ENCODE measurements at regions not wholly inside any gene's neighbourhood (a gene's known extent, or its start where the extent isn't known, plus 50 kb on each side); places are given as distances from the start of the nearest gene placed in this dataset.
A peak's percentile ranks its signal among the peaks of the same experiment; 100 is the strongest.

DNA sequence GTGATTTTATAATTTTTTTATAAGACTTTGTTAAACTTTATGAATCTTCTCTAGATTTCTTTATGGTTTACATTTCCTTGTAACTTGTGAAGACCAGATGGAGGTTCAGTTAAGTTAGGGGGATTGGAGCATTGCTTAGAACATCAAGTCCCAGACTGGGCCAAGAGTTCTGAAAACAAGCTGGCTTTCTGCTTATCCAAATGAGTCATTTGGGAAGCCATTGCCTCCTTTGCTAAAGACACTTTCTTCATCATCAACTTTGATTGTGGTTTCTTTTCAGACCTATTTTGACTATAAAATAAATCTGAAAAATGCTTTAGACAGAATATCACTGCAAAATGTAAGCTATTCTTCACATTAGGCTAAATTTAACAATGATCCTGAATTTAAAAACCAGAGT lies 446.8 kb downstream of the USP25 start:
- no peak for DNase-seq

DNA sequence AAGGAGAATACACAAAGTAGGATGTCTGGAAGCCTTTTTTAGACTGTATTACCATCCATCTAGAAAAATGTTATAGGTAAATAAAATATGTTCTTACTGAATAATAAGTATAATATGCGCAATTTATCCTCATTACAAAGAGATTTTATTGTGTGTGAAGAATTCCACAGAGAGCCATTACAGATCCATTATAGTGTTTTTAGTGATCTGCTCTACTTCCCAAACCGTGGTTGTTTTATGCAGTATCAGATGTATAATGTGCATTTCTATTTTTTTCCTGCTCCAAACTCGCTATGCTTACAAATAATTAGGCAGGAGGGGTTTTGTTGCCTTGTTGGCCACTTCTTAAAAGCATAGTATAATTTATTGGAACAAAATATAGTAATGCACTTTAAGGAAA lies 447.8 kb downstream of the USP25 start:
- DNase-seq, result no peak

DNA sequence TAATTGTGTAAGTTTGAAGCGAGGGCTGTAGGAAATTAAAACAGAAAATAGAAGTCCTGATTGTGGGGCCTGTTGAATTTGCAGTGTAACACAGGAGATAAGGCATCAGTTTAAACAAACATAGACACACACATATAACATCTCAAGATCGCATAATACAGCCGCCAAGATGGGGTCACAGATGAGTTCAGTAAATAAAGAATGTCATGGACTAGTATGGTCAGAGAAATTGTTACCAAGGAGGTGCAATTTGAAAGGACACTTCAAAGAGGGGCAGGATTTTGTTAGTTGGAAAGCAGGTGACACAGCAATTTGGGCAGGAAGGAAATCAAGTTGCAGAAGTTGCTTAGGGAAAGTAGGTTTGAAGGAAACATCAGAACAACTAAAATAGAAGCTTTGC lies 450.0 kb downstream of the USP25 start:
- no peak for DNase-seq

DNA sequence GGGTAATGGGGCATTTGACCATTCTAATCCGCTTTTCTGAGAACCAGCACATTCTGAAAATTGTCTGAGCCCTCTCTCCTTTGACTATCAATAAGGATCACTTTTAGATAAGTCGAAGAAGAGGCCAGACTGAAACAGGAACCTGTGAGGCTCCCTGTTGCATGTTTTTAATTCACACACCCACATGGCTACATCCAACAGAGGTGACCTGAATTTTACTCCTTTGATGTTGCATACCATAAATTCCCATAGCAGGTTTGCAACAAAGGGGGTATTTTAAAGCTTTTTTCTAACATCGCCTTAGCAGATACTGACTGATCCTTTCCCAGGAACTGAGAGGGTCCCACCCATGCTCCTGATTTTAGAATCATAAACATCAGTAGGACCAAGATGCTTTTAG lies 450.8 kb downstream of the USP25 start:
- no peak for DNase-seq

DNA sequence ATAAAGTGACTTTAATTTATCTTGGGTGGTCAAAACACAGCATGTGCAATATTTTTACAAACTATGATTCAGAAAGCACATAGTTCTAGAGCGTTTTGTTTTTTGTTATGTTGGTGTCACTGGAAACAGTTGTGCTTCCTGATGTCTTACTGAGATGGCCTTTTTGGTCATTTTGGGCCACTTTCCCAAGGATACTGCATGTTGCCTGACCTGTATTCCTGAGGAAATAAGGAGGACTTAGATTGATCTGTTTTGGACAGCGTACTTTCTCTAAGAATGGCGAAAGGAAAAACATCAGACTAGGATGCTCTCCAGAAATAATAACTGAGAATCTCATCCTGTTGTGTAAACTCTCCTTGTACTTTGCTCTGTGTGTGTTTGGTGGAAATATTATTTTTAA lies 451.2 kb downstream of the USP25 start:
- no peak for DNase-seq

DNA sequence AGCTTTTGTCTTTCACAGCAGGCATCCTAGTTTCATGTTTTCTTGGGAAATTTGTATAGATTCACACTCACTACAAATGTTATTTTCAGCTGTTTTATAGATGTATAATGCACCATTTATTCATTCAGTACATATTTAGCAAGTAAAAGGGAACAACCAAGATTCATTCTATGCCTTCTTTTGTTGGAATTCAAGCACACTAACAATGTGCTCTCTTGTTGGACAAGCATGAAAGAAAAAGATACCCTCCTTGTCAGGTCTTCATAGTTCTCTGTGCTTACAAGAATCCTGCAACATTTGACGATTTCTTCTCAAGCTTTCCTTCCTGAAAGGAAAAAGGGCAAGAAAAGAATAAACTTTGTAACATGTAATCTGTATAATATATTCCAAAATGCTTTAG lies 456.0 kb downstream of the USP25 start:
- DNase-seq, result no peak

DNA sequence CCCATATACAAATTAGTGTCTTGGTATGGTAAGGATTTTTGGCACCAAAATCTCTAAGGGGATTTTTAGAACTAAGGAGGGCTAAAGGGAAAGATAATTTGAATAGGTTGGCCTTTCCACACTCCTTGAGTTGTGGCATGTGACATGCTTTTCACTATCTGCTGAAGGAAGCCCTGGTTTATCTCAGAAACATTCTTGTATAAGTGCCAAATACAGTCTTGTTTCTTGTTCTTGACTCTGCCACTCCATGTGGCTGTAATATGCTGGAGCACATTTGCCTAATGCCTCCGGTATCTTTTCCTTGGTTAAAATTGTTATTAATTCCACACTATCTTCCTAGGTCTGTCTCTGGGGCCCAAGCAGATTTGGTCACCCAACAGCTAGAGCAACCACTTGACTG lies 457.0 kb downstream of the USP25 start:
- no peak for DNase-seq

DNA sequence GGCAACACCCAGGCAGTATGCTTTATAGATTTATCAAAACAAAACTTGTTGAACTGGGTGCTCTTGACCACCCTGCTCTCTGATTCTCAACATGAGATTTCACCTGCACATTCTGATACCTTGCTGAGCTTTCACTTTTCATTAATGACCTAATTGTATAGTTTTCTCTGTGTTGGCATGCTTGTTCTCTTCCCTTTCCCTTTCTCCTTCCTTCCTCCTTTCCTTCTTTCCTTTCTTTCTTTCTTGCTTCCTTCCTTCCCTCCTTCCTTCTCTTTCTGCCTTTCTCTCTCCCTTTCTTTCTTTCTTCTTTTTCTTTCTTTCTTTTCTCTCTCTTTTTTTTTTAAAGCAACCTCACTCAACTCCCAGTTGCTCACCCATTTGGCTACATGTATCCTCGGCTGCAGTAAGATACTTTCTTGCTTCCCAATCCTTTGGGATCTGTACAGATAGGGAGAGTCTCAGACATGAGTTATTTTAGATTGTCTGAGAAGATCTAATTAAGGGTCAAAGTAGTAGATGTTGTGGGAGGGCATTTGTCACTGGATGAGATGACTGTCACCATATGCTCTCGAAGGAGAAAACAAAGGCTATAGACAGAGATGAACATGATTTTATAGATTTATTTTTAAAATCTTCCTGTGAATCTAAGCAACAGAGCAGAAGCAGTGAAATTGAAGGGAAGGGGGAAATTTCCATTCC lies 458.0 kb downstream of the USP25 start:
- no peak for DNase-seq

DNA sequence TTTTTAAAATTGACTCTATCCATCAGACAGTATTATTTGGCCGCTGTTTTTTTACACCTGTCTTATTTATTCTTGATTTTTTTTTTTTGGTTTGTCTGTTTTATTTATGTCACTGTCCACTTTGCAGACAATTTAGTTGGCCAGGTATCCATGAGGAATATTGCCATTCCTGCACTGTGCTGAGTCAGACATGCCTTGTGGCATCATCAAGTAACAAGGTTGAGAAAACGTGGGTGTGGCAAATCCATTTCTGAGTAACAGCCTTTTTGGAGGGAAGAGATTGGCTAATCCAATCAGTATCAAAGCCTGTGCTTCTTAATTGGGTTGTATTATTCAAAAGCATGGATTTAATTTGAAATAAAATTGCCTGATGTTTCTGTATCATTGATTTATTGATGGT lies 463.1 kb downstream of the USP25 start:
- DNase-seq, result no peak

DNA sequence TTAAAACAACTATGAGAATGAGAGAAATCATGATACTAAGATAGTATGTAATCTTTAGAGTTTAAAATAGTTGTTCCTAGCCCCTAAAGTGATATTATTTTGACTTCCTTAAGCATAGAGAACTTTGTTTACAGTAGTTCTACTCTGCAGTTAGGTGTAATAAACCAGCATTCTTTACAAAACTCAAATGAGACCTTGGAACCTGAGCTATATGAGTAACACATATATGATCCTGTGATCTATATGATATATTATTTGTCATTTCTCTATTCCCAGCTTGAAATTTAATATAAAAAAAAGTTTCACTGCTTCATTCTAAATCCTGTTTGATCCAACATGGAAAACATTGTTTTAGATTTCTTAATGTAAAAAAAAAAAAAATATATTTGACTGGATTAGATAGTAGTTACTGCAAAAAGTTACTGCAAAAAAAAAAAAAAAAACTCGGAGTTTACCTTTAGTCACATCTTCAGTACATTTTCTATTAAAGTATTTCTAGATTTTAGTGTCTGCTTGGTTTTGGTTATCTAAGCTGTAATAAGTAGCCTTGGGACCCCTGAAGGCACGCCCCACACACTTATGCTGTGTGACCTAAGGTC lies 463.8 kb downstream of the USP25 start:
- no peak for DNase-seq

DNA sequence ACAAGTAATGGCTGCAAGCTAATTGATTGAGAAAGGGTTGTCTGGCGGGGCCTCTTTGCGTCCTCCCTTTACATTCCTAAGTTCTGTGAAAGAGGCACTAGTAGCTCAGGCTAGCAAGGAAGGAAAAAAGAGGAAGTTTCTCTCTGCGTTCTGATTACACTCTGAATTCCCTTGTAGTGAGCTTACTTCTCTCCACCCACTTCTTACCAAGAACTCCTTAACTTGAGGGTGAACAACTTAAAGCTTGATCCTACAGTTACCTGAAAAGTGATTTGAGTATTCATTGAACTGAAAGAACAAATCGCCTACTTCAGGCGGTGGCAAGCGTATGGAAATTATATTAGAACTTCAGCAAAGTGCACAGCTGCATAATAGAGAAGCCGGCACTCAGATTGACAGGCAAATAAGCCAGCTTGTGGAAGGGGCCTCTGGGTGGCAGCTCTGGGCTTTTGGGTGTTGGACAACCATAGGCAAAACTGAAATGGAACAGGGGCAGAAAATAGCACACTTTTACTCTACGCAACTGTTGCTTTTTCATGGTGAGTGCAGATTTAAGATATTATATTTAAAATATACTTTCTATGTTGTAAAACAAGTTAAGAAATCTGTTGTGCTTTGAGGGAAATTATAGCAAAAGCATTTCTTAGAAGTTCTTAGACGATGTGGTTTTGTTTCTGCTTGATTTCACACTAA lies 464.5 kb downstream of the USP25 start:
- DNase-seq, result peak in 52 of 58 donors; percentile 4 to 83 (median 59)

DNA sequence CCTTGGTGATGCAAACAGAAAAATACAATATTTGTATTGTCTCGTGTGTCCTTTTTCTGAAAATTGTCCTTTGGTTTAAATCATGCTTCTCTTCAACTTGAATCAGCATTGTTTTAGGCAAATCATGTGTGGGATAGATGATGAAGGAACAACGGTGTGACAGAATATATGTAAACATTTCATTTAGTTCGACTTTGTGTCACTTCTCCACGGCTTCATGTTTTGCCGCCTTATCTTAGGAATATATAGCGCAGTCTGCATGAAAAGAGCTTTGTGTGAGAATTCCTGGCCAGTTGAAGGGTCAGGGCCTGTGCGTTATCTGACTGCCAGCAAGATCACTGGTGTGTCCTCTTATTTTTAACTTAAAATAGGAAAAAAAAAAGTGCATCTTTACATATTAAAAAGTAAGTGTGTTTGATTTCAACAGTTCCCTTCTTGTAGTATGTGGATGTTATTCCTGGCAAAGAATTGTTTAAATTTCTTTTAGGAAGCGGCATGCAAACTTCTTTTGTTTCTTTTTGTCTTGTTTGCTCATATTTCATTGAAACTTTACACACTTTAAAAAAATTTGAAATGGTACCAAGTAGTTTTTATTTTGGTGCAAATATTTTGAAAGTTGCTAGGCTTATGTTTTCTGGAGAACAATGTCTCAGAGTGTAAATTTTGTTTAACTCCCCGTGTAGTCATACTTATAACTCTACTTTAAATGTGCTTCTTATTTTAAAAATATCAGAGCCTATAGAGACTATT lies 465.2 kb downstream of the USP25 start:
- DNase-seq, result peak in 11 of 58 donors; percentile 6 to 58 (median 17)

DNA sequence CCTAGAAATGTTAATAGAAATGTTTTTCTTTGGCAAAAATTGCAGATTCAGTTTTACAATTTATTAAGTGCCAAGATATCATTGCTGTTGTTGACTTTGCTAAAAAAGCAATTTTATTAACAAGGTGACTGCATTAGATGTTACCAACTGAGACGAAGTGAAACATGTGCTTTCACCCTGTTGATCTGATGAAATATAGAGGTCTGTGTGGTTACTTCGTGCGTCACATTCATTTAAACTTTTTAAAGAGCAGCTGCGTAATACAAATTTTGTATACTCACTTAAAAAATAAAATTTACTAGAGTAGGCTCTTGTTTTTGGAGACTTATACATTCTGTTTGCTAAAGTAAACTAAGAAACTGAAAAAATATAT lies 465.7 kb downstream of the USP25 start:
- DNase-seq, result no peak

DNA sequence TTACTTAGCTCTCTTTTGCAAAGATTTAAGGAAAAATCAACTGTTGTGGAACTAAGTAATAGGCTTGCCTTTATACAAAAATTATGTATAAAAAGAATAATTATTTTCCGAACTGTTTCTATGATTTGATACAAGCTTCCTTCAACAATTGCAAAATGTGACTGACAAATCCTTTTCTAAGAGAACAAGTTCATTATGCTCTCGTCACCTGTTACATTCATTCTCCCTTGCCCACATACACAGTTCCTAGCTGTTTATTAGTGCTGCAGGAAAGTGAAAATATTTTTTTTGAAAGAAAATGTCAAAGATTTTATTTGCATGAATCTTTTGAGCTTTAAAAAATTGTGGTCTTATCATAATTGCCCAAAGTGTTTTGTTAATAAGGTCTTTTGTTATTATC lies 466.2 kb downstream of the USP25 start:
- DNase-seq, result no peak

DNA sequence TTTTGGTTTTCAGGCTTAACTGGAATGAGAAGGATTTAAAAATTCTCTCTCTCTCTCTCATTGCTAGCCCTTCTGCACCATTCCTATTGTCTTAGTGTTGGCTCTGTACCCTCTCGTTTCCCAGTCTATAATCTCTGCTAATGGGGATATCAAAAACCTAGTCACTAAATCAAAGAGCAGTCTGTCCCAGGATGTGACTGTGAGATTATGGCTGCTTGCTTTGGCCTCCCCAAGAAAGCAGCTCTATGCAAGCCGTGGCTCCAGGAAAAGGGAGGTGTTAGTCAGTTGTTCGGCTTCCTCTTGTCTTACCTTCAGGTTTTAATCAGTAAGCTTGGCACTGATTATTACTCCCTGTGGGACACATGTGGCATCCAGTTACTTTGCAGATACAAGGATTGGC lies 468.8 kb downstream of the USP25 start:
- no peak for DNase-seq

DNA sequence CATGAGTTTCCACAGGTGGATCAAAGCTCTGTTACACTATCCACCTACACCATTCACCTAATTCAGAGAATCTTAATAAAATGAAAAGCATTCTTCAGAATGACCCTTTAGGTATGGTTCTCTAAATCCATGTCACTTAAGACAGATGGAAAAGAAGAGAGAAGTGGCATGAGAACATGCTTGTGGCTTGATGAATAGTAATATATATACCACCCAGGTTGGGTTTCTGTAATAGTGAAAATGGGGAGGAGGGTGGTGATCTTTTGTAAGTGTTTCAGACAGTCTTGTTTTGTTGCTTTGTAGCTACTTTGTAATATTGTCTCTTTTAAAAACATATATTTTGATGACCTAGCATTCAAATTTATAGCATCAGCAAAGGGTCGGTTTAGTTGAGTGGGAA lies 469.8 kb downstream of the USP25 start:
- DNase-seq, result no peak

DNA sequence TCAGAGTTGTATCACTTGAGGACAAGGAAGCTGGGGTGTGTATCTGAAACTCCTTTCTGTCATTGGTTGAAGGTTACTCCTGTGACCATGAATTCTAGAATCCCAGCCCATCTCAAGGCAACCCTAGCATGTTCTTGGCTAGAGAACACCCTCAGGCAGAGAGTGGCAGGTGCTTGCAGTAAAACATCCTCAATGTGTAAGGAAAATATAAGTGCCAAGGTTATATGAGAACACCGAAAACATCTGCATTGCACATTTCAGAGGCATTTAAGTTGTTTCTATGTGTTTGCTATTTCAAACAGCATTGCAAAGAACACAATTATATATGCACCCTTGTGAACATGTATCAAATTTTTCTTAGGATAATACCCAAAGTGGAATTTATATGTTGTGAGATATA lies 471.9 kb downstream of the USP25 start:
- no peak for DNase-seq

DNA sequence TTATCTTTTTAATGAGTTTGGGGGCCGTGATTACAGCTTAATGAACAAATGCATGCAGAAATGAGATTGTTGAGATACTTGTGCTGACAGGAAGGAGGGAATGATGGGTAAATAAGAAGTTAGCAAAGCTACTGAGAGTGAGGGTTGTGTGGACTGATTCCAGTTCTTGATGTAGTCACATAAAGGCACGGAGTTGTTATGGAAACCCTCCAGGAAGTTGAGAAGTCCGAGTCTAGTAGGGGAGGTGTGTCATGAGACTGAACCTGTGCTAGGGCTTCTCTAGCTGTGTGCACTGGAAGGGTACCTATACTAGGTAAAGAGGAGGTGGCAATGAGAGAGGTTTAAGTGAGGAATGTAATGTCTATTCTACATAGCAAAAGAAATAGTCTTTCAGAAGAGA lies 475.7 kb downstream of the USP25 start:
- DNase-seq, result no peak

DNA sequence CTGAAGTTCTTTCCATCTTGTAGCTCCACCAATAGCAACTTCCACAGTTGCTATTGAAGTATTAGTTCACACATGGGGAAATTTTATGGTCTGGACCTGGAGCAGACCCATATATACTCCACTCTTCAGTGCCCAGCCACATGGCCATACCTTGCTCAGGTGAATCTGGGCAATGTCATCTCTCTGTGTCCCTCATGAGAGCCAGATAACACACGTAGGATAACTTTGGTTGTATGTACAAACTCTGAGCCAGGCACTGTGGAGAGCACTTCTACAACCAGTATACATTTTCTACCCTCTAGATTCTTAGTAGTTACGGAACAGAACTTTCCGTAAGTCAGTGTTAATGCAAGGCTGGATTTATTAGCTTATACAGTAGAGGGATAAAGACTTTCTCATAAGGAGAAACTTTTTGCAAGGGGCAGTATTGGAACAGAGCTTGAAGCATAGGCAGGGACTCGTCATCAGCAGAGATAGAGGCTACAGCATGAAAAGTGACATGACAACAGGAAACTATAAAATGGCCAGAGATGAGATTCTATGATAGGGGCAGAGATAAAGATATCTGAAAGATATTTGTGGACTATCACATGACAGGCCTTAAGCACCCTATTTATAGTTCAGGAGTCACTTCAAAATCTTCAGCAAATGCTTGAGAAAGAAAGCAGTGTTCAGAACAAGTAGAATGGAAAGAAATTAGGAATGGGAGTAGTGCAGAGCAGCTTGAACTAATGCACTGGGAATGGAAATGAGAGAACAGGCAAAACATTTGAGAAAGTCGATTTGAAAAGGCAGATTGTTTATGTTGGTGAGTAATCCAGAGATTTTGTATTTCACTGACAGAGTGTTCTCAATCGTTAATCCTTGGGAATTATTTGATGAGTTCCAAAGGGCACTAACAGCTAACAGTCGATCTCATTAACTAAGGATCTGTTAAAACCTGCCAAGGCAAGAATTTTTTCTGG lies 481.8 kb downstream of the USP25 start:
- DNase-seq, result peak in 3 of 58 donors; percentile 20 to 72 (median 38)

DNA sequence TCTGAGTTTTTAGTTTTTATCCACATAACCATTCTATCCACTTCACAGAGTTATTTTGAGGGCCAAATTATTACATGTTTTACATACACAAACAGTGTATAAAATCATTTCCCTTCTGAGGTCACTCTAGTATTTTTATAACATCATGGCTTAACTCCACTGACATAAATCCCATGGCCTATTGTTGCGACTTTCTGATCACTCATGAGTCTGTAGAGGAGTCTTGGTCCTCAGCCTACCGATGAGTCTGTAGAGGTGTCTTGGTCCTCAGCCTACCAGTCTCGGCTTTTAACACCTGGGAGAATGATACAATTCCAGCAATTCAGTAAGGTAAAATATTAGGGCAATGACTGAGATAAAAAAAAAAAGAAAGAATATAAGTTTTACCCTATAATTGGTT lies 483.7 kb downstream of the USP25 start:
- no peak for DNase-seq

DNA sequence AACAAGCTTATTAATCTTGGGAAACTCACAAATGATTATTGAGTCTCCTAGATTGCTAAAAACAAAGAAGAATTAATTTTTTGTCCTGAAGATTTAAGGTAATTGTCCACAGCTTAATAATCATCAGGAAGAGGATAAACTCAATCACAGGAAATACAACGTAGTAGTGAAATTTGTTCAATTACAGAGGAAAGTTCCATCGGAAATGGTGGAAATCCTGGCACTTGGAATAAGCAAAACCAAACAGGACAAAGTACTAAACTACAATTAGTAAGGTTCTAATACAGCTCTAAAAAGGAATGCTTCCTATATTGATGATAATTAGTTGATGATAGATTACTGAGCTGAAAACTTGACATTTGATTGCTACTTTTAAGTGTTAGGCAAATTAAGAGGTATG lies 485.4 kb downstream of the USP25 start:
- no peak for DNase-seq
